ENCODE measurements at regions not wholly inside any gene's neighbourhood (a gene's known extent, or its start where the extent isn't known, plus 50 kb on each side); places are given as distances from the start of the nearest gene placed in this dataset.

GRCh38 chr12:75704664-75705063 is 193.3 kb upstream of the KRR1 start:
- Histone ChIP-seq H3K4me1 (peaks cover 0 to 55% (median 42%) of the 10 kb centered on the region in 12 donors), H3K27me3 (no peaks in the 10 kb centered on the region), H3K27ac (peak overlapping the region in 8 of 12 donors; percentile 13 to 86 (median 76))

GRCh38 chr12:75704208-75704607 is 192.8 kb upstream of the KRR1 start:
- DNase-seq = no peak
- H3K4me3 ChIP-seq = no peak overlapping the region
- ATAC-seq = no peak
- H3K4me1 ChIP-seq = peaks cover 0 to 51% (median 41%) of the 10 kb centered on the region in 12 donors
- TF ChIP-seq POLR2A (IDR thresholded peaks at IDR 0.05) (no peak), CTCF (IDR thresholded peaks at IDR 0.05) (no peak)
- no peaks in the 10 kb centered on the region for H3K27me3 ChIP-seq
- WGBS, 4 donors = 58 to 70% (median 63%) methylated on average over 3 of the region's 3 CpGs
- intact Hi-C loops (cut with DNase I) = loop anchor here in 2 of 10 donors (5.0 to 10.0 kb wide), 2 partner anchors 47 to 231 kb away; no protein-coding TSS in a partner anchor
- no peaks in the 10 kb centered on the region for H3K9me3 ChIP-seq
- no peaks in the 10 kb centered on the region for H3K36me3 ChIP-seq
- H3K27ac ChIP-seq = peak overlapping the region in 7 of 12 donors; percentile 13 to 86 (median 73)

More at GRCh38 chr12:75704664-75705063, 193.3 kb upstream of the KRR1 start:
- intact Hi-C loops (cut with DNase I) = loop anchor here in 6 of 10 donors (5.0 to 10.0 kb wide), 3 partner anchors 47 to 328 kb away; partner anchors contain the start of gene PHLDA1 (in 5 of the 6)
- no peak for TF ChIP-seq POLR2A (IDR thresholded peaks at IDR 0.05)
- no peak for TF ChIP-seq CTCF (IDR thresholded peaks at IDR 0.05)
- Histone ChIP-seq H3K36me3 (no peaks in the 10 kb centered on the region), H3K4me3 (no peak overlapping the region), H3K9me3 (no peaks in the 10 kb centered on the region)
- ATAC-seq (peak in 2 of 4 donors; percentile 41 to 72), DNase-seq (peak in 1 of 5 donors; percentile 29)
- 55 to 64% (median 59%) methylated on average over 6 of the region's 6 CpGs for WGBS, 4 donors

- Histone ChIP-seq H3K27me3 (no peaks in the 10 kb centered on the region), H3K4me1 (peaks cover 0 to 44% (median 35%) of the 10 kb centered on the region in 12 donors), H3K4me3 (no peak overlapping the region), H3K27ac (no peak overlapping the region), H3K9me3 (no peaks in the 10 kb centered on the region), H3K36me3 (no peaks in the 10 kb centered on the region)
- DNase-seq (no peak), ATAC-seq (no peak)
- intact Hi-C loops (cut with DNase I) = loop anchor here in 2 of 10 donors (5.0 to 10.0 kb wide), 2 partner anchors 46 to 232 kb away; no protein-coding TSS in a partner anchor
- TF ChIP-seq CTCF (IDR thresholded peaks at IDR 0.05) (no peak), POLR2A (IDR thresholded peaks at IDR 0.05) (no peak)
These were observed 191.7 kb upstream of the KRR1 start for GRCh38 chr12:75703131-75703530.

GRCh38 chr12:75702477-75703093 is 191.2 kb upstream of the KRR1 start:
- intact Hi-C loops (cut with DNase I) = loop anchor here in 2 of 10 donors (5.0 to 10.0 kb wide), 2 partner anchors 45 to 232 kb away; no protein-coding TSS in a partner anchor
- Histone ChIP-seq H3K9me3 (no peaks in the 10 kb centered on the region), H3K36me3 (no peaks in the 10 kb centered on the region), H3K27ac (no peak overlapping the region), H3K27me3 (no peaks in the 10 kb centered on the region), H3K4me3 (no peak overlapping the region), H3K4me1 (peaks cover 0 to 39% (median 31%) of the 10 kb centered on the region in 12 donors)
- no peak for ATAC-seq
- 46 to 81% (median 49%) methylated on average over 5 of the region's 5 CpGs for WGBS, 4 donors
- no peak for DNase-seq
- TF ChIP-seq POLR2A (IDR thresholded peaks at IDR 0.05) (no peak), CTCF (IDR thresholded peaks at IDR 0.05) (no peak)

Data from heart left ventricle (tissue), 16 donors.